Small intestine (tissue), 7 donors: ENCODE measurements at regions not wholly inside any gene's neighbourhood (a gene's known extent, or its start where the extent isn't known, plus 50 kb on each side); places are given as distances from the start of the nearest gene placed in this dataset.

Source experiments
- DNase-seq, 2 donors: peaks; one replicate each; pipeline versions ENCODE4 v3.0.0 to v3.0.0-alpha.2; 2013
- FAIRE-seq: peaks from 2 replicates; lab custom pipeline; 2012; peaks lifted over from hg19 to GRCh38; lab: Jason Lieb, UNC
- H3K27ac ChIP-seq, 3 donors: one replicate each; pipeline ENCODE4 v1.5.1; 2013; ENCODE audit warnings: low read length in 2 of 3, mild to moderate bottlenecking in 2 of 3, control low read depth in 1 of 3, inconsistent platforms in 1 of 3, low read depth in 1 of 3, moderate library complexity in 1 of 3
- H3K27me3 ChIP-seq, 3 donors: one replicate each; pipeline ENCODE4 v1.6.1; 2013; ENCODE audit warnings: low read length in 3 of 3, inconsistent platforms in 1 of 3; ENCODE audit not compliant: control insufficient read depth in 3 of 3, insufficient read depth in 3 of 3
- H3K36me3 ChIP-seq, 3 donors: one replicate each; pipeline ENCODE4 v1.6.1; 2013; ENCODE audit warnings: low read length in 3 of 3, inconsistent platforms in 1 of 3, low read depth in 1 of 3, mild to moderate bottlenecking in 1 of 3, moderate library complexity in 1 of 3; ENCODE audit not compliant: control insufficient read depth in 3 of 3, insufficient read depth in 2 of 3
- H3K4me1 ChIP-seq, 3 donors: one replicate each; pipeline ENCODE4 v1.6.1; 2013; ENCODE audit warnings: low read length in 2 of 3, inconsistent platforms in 1 of 3, low read depth in 1 of 3, mild to moderate bottlenecking in 1 of 3, moderate library complexity in 1 of 3; ENCODE audit not compliant: control insufficient read depth in 3 of 3, insufficient read depth in 2 of 3
- H3K4me3 ChIP-seq, 3 donors: one replicate each; pipeline ENCODE4 v1.5.1; 2013; ENCODE audit warnings: low read length in 3 of 3, control low read depth in 1 of 3, inconsistent platforms in 1 of 3, low read depth in 1 of 3, mild to moderate bottlenecking in 1 of 3, moderate library complexity in 1 of 3
- H3K9me3 ChIP-seq, 2 donors: one replicate each; pipeline ENCODE4 v1.6.1; 2013; ENCODE audit warnings: low read depth in 1 of 2, low read length in 1 of 2; ENCODE audit not compliant: control insufficient read depth in 2 of 2, insufficient read depth in 1 of 2
- WGBS, 3 donors: extraction: QIAGEN DNeasy Blood & Tissue Kit; methylation state at CpG; one replicate each; pipeline ENCODE4 v1.1.7; 2013; 5-methylcytosine and 5-hydroxymethylcytosine counted together
- donor health status: healthy with polysubstance abuse.
- donor health status: control.
- donor health status: control.
- donor health status: Bipolar disorder and iron deficiency.
- donor health status: healthy.

DNA sequence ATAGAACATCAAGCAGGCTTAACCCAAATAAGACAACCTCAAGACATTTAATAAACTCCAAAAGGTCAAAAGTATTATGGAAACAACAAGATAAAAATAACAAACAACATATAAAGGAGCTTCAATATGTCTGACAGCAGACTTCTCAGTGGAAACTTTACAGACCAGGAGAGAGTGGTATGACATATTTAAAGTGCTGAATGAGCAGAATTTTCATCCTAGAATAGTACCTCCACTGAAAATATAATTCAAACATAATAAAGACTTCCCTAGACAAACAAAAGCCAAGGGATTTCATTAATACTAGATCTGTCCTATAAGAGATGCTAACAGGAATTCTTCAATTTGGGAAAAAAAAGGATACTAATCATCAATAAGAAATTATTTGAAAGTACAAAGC, 1005.0 kb downstream of the TMTC2 start:
- peaks cover 0 to 31% of the 10 kb centered on the region in 2 donors for H3K9me3 ChIP-seq
- H3K27ac ChIP-seq, result no peak overlapping the region
- H3K4me1 ChIP-seq, result no peaks in the 10 kb centered on the region
- H3K4me3 ChIP-seq, result no peak overlapping the region
- H3K36me3 ChIP-seq, result no peaks in the 10 kb centered on the region
- H3K27me3 ChIP-seq, result no peaks in the 10 kb centered on the region
- FAIRE-seq (no peak), DNase-seq (no peak)

DNA sequence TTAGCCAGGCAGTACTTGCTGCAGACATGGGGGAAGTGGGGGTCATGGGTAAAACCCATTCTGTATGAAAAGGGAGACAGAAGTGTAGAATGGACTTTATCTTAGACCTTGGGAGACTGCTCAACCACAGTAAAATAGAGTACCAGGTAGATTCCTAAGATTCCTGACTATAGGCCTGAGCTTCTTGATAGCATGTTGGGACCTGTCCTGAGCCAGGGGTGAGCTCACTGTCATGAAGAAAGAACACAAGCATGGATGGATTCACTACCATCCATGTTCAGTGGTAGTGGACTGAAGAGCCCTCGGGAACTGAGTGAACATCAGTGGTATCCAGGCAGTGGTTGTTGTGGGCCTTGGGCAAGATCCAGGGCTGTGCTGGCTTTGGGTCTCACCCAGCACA, 1003.8 kb downstream of the TMTC2 start:
- Histone ChIP-seq H3K27ac (no peak overlapping the region), H3K9me3 (peaks cover 0 to 24% of the 10 kb centered on the region in 2 donors), H3K4me3 (no peak overlapping the region), H3K4me1 (no peaks in the 10 kb centered on the region), H3K36me3 (no peaks in the 10 kb centered on the region), H3K27me3 (no peaks in the 10 kb centered on the region)
- WGBS, 3 donors, result 75 to 87% (median 84%) methylated on average over 1 of the region's 1 CpG
- DNase-seq (no peak), FAIRE-seq (no peak)

DNA sequence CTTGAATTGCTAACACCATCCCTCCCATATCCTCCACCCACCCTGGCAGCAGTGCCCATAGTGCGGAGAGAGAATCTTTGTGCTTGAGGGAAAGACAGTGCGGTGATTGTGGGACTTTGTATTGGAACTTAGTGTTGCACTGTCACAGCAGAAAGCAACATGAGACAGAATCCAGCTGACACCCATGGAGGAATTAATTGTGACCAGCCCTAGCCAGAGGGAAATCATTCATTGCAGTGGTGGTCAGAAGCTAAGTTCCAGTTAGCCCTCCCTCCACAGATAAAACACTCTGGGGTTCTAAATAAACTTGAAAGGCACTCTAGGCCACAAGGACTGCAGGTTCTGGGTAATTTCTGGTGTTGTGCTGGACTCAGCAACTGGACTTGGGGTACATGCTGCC, 1002.6 kb downstream of the TMTC2 start:
- H3K27ac ChIP-seq, result no peak overlapping the region
- H3K9me3 ChIP-seq, result peaks cover 0 to 19% of the 10 kb centered on the region in 2 donors
- H3K36me3 ChIP-seq, result no peaks in the 10 kb centered on the region
- DNase-seq (no peak), FAIRE-seq (no peak)
- no peaks in the 10 kb centered on the region for H3K27me3 ChIP-seq
- H3K4me1 ChIP-seq, result no peaks in the 10 kb centered on the region
- H3K4me3 ChIP-seq, result no peak overlapping the region
- WGBS, 3 donors, result 94 to 98% (median 95%) methylated on average over 2 of the region's 2 CpGs

DNA sequence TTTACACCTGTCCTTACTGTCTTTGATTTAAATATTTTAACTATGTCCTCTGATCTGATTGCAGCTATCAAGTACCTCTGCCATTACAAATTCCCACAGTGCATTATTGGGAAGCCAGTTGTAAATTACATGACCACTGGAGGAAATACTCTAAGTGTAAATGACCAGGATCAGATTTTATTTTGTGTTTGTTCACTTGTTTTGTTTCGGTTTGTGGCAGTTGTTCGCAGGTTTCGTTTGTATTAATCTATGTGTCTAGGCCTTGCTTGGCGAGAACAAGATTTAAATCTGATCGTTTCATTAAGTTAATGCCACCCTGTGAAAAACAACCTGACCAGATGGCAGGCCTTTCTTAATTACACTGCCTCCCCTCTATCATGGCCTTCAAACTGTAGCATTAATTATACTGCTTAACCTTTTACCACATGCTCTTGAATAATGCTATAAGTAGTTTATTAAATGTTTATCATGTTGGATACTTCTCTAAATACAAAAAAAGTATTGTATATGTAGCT, 990.1 kb downstream of the TMTC2 start:
- Histone ChIP-seq H3K27ac (no peak overlapping the region), H3K36me3 (no peaks in the 10 kb centered on the region), H3K27me3 (no peaks in the 10 kb centered on the region), H3K9me3 (peaks cover 3 to 9% of the 10 kb centered on the region in 2 donors), H3K4me3 (no peak overlapping the region), H3K4me1 (no peaks in the 10 kb centered on the region)
- WGBS, 3 donors, result 83 to 95% (median 92%) methylated on average over 5 of the region's 5 CpGs
- DNase-seq (no peak), FAIRE-seq (no peak)

DNA sequence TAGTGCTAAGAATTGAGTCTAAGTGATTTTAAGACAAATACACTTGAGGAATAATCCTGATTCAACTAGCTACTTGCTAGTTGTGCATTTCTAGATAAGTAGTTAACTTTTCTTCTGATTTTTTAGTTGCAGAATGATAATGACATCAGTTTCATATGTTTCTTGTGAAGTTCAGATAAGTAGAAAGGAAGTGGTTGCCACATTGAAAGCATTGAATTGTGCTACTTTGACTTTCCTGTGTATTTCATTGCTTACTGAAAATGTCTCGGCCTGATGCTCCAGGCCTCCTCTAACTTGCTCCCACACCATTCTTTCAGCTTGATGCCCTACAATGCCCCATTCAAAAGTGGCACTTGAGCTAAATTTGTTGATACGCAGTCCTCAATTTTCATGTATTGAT, 980.0 kb downstream of the TMTC2 start:
- no peaks in the 10 kb centered on the region for H3K4me1 ChIP-seq

DNA sequence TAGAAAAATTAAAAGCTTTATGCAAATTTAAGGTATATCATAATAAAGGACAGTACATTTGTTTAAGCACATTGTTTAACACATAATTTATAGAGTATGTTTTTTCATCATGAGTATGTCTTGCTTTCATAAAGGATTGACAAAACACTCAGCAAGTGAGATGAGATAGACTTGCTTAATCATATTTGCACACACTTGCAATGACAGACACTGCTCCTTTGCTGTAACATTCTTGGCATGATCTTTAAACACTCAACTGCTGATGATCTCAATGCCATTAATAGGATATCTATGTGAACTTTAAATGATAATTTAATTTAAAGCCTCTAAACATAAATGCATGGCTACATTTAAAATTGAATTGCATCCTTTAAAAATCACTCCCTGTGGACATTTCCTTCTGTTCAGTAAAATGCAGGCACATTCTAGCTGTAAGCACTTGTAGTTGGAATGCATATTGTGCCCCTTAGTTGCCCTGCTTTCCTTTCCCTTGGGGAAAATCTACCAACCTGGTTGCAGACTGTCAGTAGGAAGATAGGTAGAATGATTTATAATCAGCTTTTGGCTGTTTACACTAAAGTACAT, 979.0 kb downstream of the TMTC2 start:
- Histone ChIP-seq H3K4me1 (no peaks in the 10 kb centered on the region), H3K36me3 (no peaks in the 10 kb centered on the region), H3K9me3 (no peaks in the 10 kb centered on the region), H3K27ac (no peak overlapping the region), H3K4me3 (no peak overlapping the region), H3K27me3 (no peaks in the 10 kb centered on the region)
- DNase-seq, result no peak
- no peak for FAIRE-seq

More for the DNA sequence above, 980.0 kb downstream of the TMTC2 start:
- FAIRE-seq (no peak), DNase-seq (no peak)
- Histone ChIP-seq H3K27ac (no peak overlapping the region), H3K36me3 (no peaks in the 10 kb centered on the region), H3K27me3 (no peaks in the 10 kb centered on the region), H3K9me3 (no peaks in the 10 kb centered on the region), H3K4me3 (no peak overlapping the region)
- WGBS, 3 donors, result 51 to 60% (median 51%) methylated on average over 2 of the region's 2 CpGs

DNA sequence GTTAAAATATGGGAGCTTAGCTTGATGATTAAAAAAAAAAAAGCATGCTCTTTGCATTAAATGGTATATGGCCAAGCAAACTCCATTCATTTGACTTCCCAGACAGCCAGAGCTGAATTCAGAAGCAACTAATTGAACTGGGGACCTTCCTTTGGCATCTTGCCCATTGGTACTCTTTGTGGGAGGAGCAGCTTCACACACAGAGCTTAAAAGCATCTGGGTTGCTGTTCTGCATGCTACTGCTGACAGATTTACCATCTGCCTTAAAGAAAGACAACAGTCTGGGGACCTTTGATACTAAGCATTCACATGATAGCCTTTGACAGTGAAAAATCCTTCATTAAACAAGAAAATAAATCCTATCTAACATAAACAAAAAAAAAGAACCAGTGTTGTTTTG, 977.9 kb downstream of the TMTC2 start:
- DNase-seq (no peak), FAIRE-seq (no peak)
- Histone ChIP-seq H3K27ac (no peak overlapping the region), H3K27me3 (no peaks in the 10 kb centered on the region), H3K4me1 (no peaks in the 10 kb centered on the region), H3K4me3 (no peak overlapping the region), H3K9me3 (no peaks in the 10 kb centered on the region), H3K36me3 (no peaks in the 10 kb centered on the region)

DNA sequence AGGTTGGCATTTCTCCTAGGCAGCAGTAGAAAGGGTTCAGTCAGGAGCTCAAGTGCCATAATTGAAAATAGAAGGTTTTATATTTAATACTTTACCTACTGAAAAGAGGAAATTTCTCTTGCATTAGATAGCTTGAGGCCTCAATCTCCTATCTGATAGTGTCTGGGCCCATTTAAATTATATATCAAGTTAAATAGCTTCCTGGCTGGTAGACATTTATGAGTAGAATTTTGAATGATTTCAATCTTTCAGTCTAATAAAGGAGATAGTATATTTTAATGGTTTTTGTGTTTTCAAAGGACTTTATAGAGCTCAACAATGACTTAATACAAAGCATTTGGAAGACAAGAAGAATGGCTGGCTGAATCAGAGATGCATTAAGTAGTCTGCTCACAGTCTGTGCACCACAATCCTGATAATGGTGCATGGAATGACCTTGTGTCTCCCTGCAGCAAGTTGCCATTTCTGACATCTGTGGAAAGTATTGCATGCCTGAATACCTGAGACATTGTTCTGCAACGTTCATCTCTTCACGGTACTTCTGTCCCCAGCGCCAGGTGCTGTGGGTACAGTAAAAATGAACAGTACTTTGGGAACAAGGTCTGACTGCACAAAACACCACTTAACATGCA, 974.1 kb downstream of the TMTC2 start:
- no peaks in the 10 kb centered on the region for H3K27me3 ChIP-seq
- H3K4me3 ChIP-seq, result no peak overlapping the region
- no peak overlapping the region for H3K27ac ChIP-seq
- FAIRE-seq (no peak), DNase-seq (no peak)
- 82 to 87% (median 85%) methylated on average over 3 of the region's 3 CpGs for WGBS, 3 donors
- no peaks in the 10 kb centered on the region for H3K36me3 ChIP-seq
- H3K4me1 ChIP-seq, result no peaks in the 10 kb centered on the region
- H3K9me3 ChIP-seq, result no peaks in the 10 kb centered on the region

DNA sequence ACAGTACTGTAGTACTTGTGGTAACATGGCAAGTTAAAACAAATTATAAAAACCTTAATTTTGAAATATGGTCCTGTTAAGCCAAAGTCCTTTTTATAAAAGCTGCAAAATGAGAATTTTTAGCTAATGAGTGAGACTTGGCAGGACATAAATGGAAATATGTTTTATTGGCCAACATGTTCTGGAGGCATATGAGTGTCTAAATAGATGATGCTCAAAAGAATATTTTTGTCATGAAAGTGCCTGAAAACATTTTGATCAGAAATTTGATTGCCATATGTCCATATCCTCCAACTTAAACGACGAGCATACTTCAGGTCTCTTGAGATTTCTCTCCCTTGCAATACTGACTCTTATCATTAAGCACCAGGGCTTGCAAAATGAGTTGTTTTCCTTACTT, 972.6 kb downstream of the TMTC2 start:
- H3K36me3 ChIP-seq, result no peaks in the 10 kb centered on the region
- no peak overlapping the region for H3K4me3 ChIP-seq
- H3K27ac ChIP-seq, result no peak overlapping the region
- WGBS, 3 donors, result 85 to 89% (median 86%) methylated on average over 2 of the region's 2 CpGs
- FAIRE-seq (no peak), DNase-seq (no peak)
- H3K27me3 ChIP-seq, result no peaks in the 10 kb centered on the region
- H3K4me1 ChIP-seq, result no peaks in the 10 kb centered on the region
- peaks cover 0 to 3% of the 10 kb centered on the region in 2 donors for H3K9me3 ChIP-seq
